DMS114 treated with DMSO at 0.1 percent for 48 hours (cell line): ENCODE measurements at regions not wholly inside any gene's neighbourhood (a gene's known extent, or its start where the extent isn't known, plus 50 kb on each side); places are given as distances from the start of the nearest gene placed in this dataset.

Source experiments
- DNase-seq: peaks from one replicate; lab custom pipeline; 2025; ENCODE audit not compliant: unreplicated experiment; lab: John Stamatoyannopoulos, UW

DNA sequence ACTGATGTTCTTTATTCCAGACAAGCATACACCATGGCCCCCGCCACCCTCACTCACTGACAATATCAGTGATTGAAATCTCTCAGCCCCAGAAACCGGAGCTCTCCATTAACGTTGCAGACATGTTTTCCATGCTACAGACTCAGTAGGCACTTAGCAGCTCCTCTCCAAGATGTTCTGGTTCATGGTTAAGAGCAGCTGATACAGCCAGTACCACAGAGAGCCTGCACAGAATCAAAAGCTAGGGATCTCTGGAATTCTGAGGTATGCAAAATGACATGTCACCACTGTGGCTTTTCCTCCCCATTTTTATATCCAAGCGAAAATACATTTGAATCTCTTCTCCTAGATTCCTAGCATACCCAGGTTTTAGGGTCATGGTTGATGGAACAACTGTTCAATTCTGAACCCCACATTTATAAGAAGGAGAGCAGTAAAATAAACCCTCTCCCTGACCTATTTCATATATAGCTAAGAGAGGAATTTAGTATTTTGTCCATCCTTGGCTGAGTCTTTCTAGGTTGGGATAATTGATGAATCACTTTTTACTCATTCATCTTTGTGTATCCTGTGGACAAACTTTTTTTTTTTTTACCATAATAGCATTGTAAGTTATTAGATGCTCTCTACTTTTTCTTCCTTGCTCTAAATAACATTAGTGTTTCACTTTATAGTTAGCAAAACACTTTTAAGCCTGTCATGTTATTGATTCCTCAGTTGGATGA is 488.4 kb upstream of the PIK3C3 start:
- DNase-seq: no peak

- DNase-seq: no peak
Measured at GRCh38 chr18:41465386-41465785, 489.6 kb upstream of the PIK3C3 start.

GRCh38 chr18:41464278-41464677 is 490.8 kb upstream of the PIK3C3 start:
- no peak for DNase-seq

DNA sequence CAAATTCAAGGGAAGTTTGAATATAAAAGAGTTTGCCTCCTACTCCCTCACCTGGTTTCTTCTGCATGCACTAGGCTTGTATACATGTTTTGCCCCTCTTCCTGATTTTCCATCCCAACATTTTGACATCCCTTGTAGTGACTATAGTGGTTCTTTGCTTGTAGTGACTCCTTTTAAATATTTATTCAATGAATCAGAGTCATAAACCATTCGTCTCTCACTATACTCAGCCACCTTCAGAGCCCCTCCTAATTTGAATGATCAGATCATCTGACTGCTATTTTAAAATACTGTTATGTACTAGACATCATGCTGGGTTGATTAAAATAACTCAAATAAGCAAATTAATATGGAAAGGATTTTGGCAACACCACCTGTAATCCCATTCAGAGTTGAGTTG is 492.1 kb upstream of the PIK3C3 start:
- no peak for DNase-seq

DNA sequence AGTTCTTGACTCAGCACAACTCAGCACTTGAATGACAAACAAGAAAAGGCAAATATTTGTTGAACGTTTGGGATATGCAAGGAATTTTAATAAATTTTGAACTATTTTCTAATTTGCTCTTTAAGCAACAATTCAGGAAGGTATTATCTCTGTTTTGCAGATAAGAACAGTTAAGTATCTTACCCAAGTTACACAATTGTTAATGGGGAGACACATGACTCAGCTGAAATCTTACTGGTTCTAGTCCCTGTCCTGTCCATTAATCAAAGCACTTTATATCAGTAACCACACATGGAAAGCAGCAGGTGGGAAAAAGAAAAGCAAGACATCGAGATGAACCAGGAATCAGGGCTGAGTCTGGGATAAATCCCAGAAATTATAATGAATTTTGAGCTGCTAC is 493.9 kb upstream of the PIK3C3 start:
- DNase-seq: no peak

DNA sequence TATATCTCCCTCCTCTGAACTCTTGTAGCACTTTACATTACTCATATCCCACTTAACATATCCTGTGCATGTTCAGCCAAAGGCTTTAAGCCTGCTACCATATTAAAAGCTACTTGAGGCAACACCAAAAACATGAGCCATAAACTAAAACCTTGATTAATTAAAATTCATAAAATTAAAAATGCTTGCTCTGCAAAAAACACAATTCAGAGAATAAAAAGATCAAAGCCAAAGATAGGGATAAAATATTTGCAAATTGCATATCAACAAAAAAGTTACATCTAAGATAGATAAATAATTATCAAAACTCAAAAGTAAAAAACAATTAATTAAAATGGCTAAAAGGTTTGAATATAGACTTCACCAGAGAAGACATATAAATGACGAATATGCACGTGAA is 495.4 kb upstream of the PIK3C3 start:
- DNase-seq: no peak

- no peak for DNase-seq
Measured at GRCh38 chr18:41458376-41458775, 496.7 kb upstream of the PIK3C3 start.

DNA sequence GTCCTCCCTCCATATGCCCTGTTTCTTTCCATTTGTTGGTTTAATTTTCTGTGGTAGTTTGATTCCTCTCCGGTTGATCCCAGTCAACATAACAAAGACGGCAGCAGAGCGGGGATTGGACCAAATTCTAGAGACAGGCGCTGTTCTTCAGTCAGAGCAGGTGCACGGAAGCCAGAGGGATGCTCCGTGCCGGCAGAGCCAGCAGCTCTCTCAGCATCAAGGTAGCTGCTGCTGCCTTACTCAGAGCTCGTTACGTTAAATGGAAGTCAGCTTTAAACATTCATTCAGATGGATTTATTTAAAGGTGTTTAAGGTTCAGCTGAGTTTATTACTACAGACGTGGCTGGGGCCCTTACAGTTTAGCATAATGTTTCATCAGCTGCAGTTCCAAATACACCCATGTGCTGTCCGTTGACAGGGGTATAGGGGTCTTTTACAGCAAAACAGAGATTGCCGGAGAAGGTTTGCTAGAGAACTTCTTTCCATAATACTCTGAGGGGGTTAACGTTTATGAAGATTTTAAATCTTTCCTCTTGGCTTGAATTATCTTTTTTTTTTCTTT is 497.2 kb upstream of the PIK3C3 start:
- no peak for DNase-seq

- DNase-seq: no peak
Measured at GRCh38 chr18:41456831-41457230, 498.2 kb upstream of the PIK3C3 start.

- DNase-seq: no peak
Measured at GRCh38 chr18:41449612-41450011, 505.4 kb upstream of the PIK3C3 start.

DNA sequence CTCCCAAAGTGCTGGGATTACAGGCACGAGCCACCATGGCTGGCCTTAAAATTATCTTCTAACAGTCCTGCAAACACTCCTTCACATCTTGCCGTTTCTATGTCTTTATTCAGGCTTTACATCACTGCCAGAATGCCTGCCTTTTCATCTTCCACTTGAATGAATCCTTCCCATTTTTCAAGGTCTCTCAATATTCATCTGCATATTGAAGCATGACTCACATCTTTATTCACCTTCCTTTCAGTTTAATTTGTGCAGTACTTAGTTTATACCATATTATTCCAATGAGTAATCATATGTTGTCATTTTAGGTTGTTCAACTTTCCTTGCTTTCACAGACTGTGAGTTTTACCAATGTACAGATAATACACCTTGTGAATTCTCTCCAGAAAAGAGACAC is 510.1 kb upstream of the PIK3C3 start:
- DNase-seq: no peak

DNA sequence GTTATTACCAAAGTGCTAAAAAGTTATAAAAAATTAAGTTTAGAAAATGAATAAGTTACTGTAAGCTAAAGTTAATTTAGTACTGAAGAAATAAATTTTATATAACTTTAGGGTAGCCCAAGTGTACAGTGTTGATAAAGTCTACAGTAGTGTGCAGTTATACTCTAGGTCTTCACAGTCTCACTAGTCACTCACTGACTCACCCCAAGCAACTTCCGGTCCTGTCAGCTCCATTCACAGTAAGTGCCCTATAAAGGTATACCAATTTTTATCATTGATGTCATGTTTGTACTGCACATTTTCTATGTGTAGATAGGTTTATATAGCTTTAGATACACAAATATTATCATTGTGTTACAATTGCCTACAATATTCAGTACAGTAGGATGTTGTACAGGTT is 518.3 kb upstream of the PIK3C3 start:
- DNase-seq: no peak

DNA sequence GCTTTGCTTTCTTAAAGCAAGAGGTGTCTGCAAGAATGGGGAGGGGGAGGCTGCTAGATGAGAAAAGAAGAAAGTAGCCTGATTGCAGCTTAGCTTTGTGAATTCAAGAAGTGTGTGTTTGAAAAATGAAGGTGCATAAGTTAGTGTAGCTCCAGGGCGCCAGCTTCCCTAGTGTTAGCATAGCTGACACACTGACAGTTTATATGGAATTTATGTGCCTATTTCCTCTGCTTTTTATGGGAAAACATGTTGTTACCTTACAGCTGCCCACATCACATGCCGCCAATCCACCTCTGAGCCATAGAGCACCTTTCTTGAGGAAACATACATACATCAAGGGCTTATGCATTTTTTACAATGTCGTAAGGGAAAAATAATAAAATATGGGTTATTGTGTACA is 536.4 kb upstream of the PIK3C3 start:
- DNase-seq: no peak

GRCh38 chr18:41416044-41416443 is 539.0 kb upstream of the PIK3C3 start:
- DNase-seq: no peak

DNA sequence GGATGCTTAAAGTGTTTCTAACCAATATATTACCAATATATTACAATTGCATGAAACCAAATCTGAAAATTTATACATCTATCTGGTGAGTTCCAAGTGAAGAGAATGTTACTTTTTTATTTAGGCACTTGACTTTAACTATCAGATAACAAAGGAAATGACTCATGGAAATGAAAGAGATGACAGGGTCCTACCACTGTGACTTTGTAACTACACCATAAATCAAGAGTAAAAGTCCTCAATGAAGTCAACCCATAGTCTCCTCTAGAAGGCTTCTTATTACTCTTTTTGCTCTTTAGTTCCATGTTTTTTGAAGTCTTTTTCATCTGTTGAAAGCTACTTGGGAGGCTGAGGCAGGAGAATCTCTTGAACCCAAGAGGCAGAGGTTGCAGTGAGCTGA is 545.0 kb upstream of the PIK3C3 start:
- no peak for DNase-seq

- no peak for DNase-seq
Measured at GRCh38 chr18:41406834-41407233, 548.2 kb upstream of the PIK3C3 start.

DNA sequence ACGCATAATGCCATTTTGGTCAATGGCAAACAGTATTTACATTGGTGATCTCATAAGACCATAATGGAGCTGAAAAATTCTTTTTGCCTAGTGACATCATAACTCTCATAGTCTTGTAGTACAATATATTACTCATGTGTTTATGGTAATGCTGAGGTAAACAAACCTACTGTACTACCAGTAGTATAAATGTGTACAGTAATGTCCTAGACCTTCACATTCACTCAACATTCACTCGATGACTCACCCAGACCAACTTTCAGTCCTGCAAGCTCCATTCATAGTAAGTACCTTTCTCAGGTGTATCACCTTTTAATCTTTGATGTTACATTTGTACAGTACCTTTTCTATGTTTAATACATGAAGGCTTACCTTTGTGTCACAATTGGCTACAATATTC is 558.2 kb upstream of the PIK3C3 start:
- no peak for DNase-seq

DNA sequence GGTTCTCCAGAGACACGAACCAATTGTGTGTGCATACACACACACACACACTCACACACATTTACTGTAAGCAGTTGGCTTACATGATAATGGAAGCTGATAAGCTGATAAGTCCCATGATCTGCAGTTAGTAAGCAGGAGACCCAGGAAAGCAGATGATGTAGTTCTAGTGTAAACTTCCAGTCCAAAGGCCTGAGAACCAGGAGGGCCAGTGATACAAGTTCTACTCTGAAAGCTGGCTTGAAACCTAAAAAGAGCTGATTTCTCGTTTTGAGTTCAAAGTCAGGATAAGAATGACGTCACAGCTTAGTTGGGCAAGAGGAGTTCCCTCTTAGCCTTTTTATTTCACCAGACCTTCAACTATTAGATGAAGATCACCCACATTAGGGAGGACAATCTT is 558.8 kb upstream of the PIK3C3 start:
- no peak for DNase-seq

DNA sequence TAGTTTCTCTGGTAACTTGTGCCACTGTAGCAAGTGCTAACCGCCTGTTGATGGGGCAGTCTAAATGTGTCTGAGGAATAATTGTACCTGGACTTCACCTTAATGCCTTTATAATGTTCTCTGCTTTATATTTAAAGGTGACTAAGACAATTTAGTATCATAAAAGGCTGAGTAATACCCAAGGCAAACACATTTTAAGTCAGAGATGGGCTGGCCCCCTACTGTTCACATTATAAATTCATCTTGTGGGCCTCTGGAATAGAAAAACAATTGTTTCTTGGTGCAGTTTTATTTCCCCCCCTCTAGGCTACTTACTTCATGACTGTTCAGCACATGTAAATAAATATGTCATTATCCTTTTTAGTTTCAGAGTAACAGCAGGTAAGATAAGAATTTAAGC is 559.3 kb upstream of the PIK3C3 start:
- DNase-seq: no peak

DNA sequence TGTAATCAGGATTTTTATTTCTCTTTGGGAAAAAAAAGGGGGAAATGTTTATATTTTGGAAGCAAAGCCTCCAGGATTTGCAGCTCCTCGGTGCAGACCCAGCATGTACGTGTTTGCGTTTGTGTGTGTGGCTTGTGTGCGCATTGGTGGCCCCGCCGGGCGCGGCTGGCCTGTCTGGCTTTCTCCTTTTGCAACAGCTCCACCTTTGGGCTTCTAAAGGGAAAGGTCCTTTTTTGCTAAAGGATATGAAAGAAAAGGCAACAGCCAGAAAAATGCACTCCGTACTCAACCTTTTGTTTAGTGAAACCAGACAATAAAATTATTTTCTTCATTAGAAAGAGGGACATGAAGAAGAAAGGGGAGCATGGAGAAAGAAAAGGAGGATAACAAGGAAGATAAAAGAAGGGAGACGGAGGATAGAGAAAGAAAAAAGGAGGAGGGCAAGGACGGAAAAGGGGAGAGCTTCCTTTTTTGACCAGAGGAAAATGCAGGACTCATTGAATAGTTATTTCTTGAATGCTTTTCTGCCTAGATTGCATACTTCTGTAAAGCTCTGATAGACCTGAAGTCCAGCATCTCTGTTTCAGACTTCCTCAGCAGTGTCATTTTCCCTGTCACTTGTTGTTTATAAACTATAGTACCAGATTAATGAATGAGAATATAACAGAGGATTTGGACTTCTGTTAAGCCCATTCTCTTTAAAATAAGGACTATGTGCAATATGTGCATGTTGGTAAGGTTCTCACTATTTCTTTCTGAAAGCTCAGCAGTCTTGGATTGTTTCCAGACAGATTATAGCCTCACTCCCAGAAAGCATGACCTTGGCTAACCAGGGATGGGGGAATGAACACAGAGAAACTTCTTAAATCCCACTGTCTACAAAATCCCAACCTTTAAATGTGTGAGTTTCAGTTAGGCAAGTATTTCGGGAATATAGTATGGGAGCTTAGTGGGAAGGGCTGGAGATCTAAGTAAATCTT is 563.1 kb upstream of the PIK3C3 start:
- peak; percentile 35 for DNase-seq

DNA sequence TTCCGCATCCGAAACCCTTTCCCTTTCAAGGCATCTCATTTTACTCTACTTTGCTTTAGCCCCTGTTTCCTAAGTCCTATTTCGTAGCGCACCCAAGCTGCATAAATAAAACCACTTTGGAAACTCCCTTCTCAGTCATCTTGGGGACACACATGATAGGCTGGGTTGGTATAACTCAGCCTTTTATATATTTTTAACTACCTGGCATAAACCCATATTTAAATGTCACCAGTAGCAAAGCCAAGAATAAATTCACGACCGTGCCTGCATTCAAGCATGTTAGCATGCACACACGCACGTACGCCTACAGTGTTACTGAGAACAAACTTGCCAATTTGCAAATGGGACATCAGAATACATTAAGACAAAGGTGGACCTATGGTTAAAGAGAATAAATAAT is 564.7 kb upstream of the PIK3C3 start:
- no peak for DNase-seq

GRCh38 chr18:41378598-41378997 is 576.4 kb upstream of the PIK3C3 start:
- peak; percentile 41 for DNase-seq
